ENCODE measurements at regions not wholly inside any gene's neighbourhood (a gene's known extent, or its start where the extent isn't known, plus 50 kb on each side); places are given as distances from the start of the nearest gene placed in this dataset.

DNA sequence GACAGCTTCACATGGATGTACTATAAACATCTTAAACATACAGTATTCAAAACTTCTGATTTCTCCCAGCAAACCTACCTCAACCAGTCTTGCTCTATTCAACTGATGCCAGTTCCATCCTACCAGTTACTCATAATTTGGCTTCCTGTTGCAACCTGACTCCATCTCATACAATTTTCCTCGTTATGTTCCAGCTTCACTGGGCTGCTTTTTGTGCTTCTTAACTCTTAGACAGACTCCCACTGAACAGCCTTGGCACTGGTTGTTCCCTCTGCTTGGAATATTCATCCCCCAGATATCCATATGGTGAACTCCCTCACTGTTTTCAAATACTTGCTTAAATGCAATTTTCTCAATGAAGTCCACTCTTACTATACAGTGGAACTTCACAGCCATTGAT lies 249.2 kb downstream of the AEBP2 start:
- POLR2A ChIA-PET, result no interaction called here
- DNase-seq, result no peak
- Mint-ChIP-seq H3K36me3 (ENCODE audit: insufficient read depth, unreplicated experiment) (no peaks in the 10 kb centered on the region), H3K4me3 (ENCODE audit: unreplicated experiment) (no peak overlapping the region), H3K27me3 (ENCODE audit: insufficient read depth, unreplicated experiment) (peaks cover 9% of the 10 kb centered on the region), H3K9me3 (ENCODE audit: unreplicated experiment) (no peaks in the 10 kb centered on the region), H3K4me1 (ENCODE audit: low read depth, unreplicated experiment) (no peaks in the 10 kb centered on the region), H3K27ac (ENCODE audit: unreplicated experiment) (no peak overlapping the region)
- intact Hi-C loops (cut with micrococcal nuclease; ENCODE audit: unreplicated experiment), result no loop called here
- Histone ChIP-seq H3K36me3 (ENCODE audit: control insufficient read depth, insufficient read depth, low read length) (no peaks in the 10 kb centered on the region), H3K4me3 (ENCODE audit: low read depth, low read length) (no peak overlapping the region), H3K27me3 (replicated peaks; ENCODE audit: control insufficient read depth, insufficient read depth, low read length) (no peaks in the 10 kb centered on the region), H3K4me1 (no peaks in the 10 kb centered on the region), H3K9me3 (no peaks in the 10 kb centered on the region)
- no TSS peak for BruUV-seq (replicated peaks)
- TF ChIP-seq, protein P1, sequence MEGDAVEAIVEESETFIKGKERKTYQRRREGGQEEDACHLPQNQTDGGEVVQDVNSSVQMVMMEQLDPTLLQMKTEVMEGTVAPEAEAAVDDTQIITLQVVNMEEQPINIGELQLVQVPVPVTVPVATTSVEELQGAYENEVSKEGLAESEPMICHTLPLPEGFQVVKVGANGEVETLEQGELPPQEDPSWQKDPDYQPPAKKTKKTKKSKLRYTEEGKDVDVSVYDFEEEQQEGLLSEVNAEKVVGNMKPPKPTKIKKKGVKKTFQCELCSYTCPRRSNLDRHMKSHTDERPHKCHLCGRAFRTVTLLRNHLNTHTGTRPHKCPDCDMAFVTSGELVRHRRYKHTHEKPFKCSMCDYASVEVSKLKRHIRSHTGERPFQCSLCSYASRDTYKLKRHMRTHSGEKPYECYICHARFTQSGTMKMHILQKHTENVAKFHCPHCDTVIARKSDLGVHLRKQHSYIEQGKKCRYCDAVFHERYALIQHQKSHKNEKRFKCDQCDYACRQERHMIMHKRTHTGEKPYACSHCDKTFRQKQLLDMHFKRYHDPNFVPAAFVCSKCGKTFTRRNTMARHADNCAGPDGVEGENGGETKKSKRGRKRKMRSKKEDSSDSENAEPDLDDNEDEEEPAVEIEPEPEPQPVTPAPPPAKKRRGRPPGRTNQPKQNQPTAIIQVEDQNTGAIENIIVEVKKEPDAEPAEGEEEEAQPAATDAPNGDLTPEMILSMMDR (IDR thresholded peaks at IDR 0.05; ENCODE audit: insufficient read depth in 1 of 2, low read depth in 1 of 2, low read length in 1 of 2, severe bottlenecking in 1 of 2, unreplicated experiment in 1 of 2), result no peak
- CTCF ChIA-PET, result no interaction called here

DNA sequence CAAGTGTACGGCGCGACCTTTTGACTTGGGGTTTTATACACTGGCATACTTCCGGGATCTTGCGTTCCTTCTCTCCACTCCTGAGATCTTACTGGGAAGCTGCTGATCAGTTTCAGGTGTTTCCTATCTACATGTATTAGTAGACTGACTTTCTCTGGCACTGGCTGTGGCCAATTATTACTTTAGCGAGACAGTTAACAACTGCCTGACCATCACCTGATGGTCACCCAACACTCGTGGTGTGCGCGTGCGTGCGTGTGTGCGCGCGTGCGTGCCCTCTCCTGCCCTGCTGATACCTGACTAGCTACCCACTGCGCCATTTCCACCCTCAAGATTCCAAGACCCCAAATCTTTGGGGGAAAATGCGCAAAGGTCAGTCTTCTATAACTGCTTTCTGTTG lies 249.9 kb downstream of the AEBP2 start:
- no TSS peak for BruUV-seq (replicated peaks)
- TF ChIP-seq, protein P1 (IDR thresholded peaks at IDR 0.05; ENCODE audit: insufficient read depth in 1 of 2, low read depth in 1 of 2, low read length in 1 of 2, severe bottlenecking in 1 of 2, unreplicated experiment in 1 of 2), result no peak
- no peak for DNase-seq
- Histone ChIP-seq H3K4me1 (no peaks in the 10 kb centered on the region), H3K27me3 (replicated peaks; ENCODE audit: control insufficient read depth, insufficient read depth, low read length) (no peaks in the 10 kb centered on the region), H3K9me3 (no peaks in the 10 kb centered on the region), H3K36me3 (ENCODE audit: control insufficient read depth, insufficient read depth, low read length) (no peaks in the 10 kb centered on the region), H3K4me3 (ENCODE audit: low read depth, low read length) (no peak overlapping the region)
- ChIA-PET CTCF (no interaction called here), POLR2A (no interaction called here)
- no peaks in the 10 kb centered on the region for H3K4me1 Mint-ChIP-seq (ENCODE audit: low read depth, unreplicated experiment)
- no peak overlapping the region for H3K27ac Mint-ChIP-seq (ENCODE audit: unreplicated experiment)
- peaks cover 9% of the 10 kb centered on the region for H3K27me3 Mint-ChIP-seq (ENCODE audit: insufficient read depth, unreplicated experiment)
- H3K36me3 Mint-ChIP-seq (ENCODE audit: insufficient read depth, unreplicated experiment), result no peaks in the 10 kb centered on the region
- no peak overlapping the region for H3K4me3 Mint-ChIP-seq (ENCODE audit: unreplicated experiment)
- intact Hi-C loops (cut with micrococcal nuclease; ENCODE audit: unreplicated experiment), result no loop called here
- H3K9me3 Mint-ChIP-seq (ENCODE audit: unreplicated experiment), result no peaks in the 10 kb centered on the region

DNA sequence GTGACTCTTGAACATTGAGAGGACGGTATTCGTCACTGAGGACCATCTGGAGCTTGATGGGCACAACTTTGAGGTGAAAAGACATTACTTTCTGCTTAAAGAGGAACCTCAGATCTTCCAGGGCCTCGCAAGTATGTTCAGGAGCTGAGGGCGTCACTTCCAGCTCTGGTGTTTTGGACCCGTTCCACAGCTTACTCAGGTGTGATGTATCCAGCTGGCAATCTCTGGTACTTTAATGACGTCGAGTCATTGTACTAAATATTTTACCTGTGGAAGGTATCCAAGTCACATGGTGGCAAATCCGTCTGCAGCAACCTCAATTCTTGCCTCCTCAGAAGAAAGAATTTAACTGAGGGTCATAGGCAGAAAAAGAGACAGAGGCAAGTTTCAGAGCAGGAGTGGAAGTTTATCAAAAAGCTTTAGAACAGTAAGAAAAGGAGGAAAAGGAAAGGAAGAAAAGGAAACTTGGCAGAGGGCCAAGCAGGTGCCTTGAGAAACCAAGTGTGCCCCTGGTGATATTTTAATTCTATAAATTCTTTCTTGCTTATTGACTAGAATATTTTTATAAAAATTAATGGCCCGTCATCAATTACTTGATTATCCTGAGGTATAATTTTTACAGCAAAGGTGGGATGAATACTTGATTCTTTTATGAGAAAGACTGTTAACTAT lies 250.6 kb downstream of the AEBP2 start:
- CTCF ChIA-PET, result no interaction called here
- no peaks in the 10 kb centered on the region for H3K9me3 Mint-ChIP-seq (ENCODE audit: unreplicated experiment)
- no peak for DNase-seq
- intact Hi-C loops (cut with micrococcal nuclease; ENCODE audit: unreplicated experiment), result no loop called here
- H3K36me3 Mint-ChIP-seq (ENCODE audit: insufficient read depth, unreplicated experiment), result no peaks in the 10 kb centered on the region
- Histone ChIP-seq H3K27me3 (replicated peaks; ENCODE audit: control insufficient read depth, insufficient read depth, low read length) (no peaks in the 10 kb centered on the region), H3K4me3 (ENCODE audit: low read depth, low read length) (no peak overlapping the region), H3K36me3 (ENCODE audit: control insufficient read depth, insufficient read depth, low read length) (no peaks in the 10 kb centered on the region), H3K4me1 (no peaks in the 10 kb centered on the region), H3K9me3 (no peaks in the 10 kb centered on the region)
- no peak overlapping the region for H3K4me3 Mint-ChIP-seq (ENCODE audit: unreplicated experiment)
- no peaks in the 10 kb centered on the region for H3K4me1 Mint-ChIP-seq (ENCODE audit: low read depth, unreplicated experiment)
- H3K27me3 Mint-ChIP-seq (ENCODE audit: insufficient read depth, unreplicated experiment), result peaks cover 10% of the 10 kb centered on the region
- BruUV-seq (replicated peaks), result no TSS peak
- POLR2A ChIA-PET, result no interaction called here
- no peak overlapping the region for H3K27ac Mint-ChIP-seq (ENCODE audit: unreplicated experiment)
- TF ChIP-seq, protein P1 (IDR thresholded peaks at IDR 0.05; ENCODE audit: insufficient read depth in 1 of 2, low read depth in 1 of 2, low read length in 1 of 2, severe bottlenecking in 1 of 2, unreplicated experiment in 1 of 2), result no peak
